K562 (cell line): ENCODE measurements at regions not wholly inside any gene's neighbourhood (a gene's known extent, or its start where the extent isn't known, plus 50 kb on each side); places are given as distances from the start of the nearest gene placed in this dataset.

ENCODE experiments used
- ATAC-seq: fragments of 200-7000 bp; cut with Tn5 transposase; 3 replicates; pipeline ENCODE4 v1.9.1; 2020; ENCODE audit warnings: moderate library complexity
- BruUV-seq: library from RNA; stranded (reverse); fragments of 400-500 nt; replicated peaks from 2 replicates; lab custom pipeline; 2021; lab: Mats Ljungman, UMichigan
- CTCF ChIA-PET: fragments of 300-600 bp; formaldehyde crosslinking; extraction: SDS; loops from one replicate; lab custom pipeline; 2021; ENCODE audit warnings: low intra/inter-chr PET ratio; lab: Yijun Ruan, JAX
- POLR2A ChIA-PET: fragments of 300-600, 350-650 bp; sonication (Branson Sonifier 250); formaldehyde crosslinking; extraction: SDS; loops from one replicate; lab custom pipeline; 2021; ENCODE audit warnings: antibody characterized with exemption, inconsistent platforms; lab: Yijun Ruan, JAX
- DNase-seq, 4 experiments: peaks; one replicate each; pipeline versions ENCODE4 v3.0.0 to v3.0.0-alpha.2; 2011 to 2018; ENCODE audit warnings: low spot score in 3 of 4, mixed read lengths in 3 of 4; ENCODE audit errors: extremely low read depth in 1 of 4
- FAIRE-seq: peaks from 2 replicates; lab custom pipeline; 2011; peaks lifted over from hg19 to GRCh38; lab: Jason Lieb, UNC
- H2AFZ ChIP-seq: 2 replicates; pipeline ENCODE4 v1.6.0; 2011; ENCODE audit warnings: low read depth, low read length, control low read depth, inconsistent platforms
- H3K27ac ChIP-seq: fragments of 200-600 bp; 3 replicates; pipeline ENCODE4 v1.8.0; 2011; ENCODE audit warnings: low read depth, mild to moderate bottlenecking, control low read depth, inconsistent platforms, low read length, moderate library complexity, mixed read lengths; ENCODE audit errors: extremely low read depth
- H3K27me3 ChIP-seq, 2 experiments: fragments of 300-600 bp in 1 of 2; 2 replicates in 1 of 2; 3 replicates in 1 of 2; pipeline versions ENCODE4 v1.6.0 to v1.8.0; 2011; ENCODE audit warnings: inconsistent platforms in 2 of 2, low read length in 2 of 2, mild to moderate bottlenecking in 1 of 2, mixed read lengths in 1 of 2, moderate library complexity in 1 of 2; ENCODE audit not compliant: control insufficient read depth in 2 of 2, insufficient read depth in 2 of 2
- H3K36me3 ChIP-seq: fragments of 300-600 bp; 3 replicates; pipeline ENCODE4 v1.8.0; 2011; ENCODE audit warnings: mild to moderate bottlenecking, low read length, inconsistent platforms; ENCODE audit not compliant: control insufficient read depth, insufficient read depth
- H3K4me1 ChIP-seq, 2 experiments: fragments of 200-600 bp in 1 of 2; replicated peaks in 1 of 2; 2 replicates in 1 of 2; 3 replicates in 1 of 2; pipeline versions ENCODE4 v1.5.1 to v1.8.0; 2011; ENCODE audit warnings: inconsistent platforms in 2 of 2, low read length in 2 of 2, mild to moderate bottlenecking in 1 of 2, mixed read lengths in 1 of 2, moderate library complexity in 1 of 2; ENCODE audit not compliant: control insufficient read depth in 2 of 2, insufficient read depth in 2 of 2
- H3K4me2 ChIP-seq: 2 replicates; pipeline ENCODE4 v1.6.1; 2011; ENCODE audit warnings: low read length, control low read depth, inconsistent platforms, mixed read lengths; ENCODE audit not compliant: insufficient read depth
- H3K4me3 ChIP-seq: fragments of 200-600 bp; sonication (generic), shearing (Covaris generic); 2 replicates; pipeline ENCODE4 v1.5.1; 2016; ENCODE audit warnings: control low read depth, inconsistent platforms
- H3K79me2 ChIP-seq: fragments of 200-600 bp; 3 replicates; pipeline ENCODE4 v1.8.0; 2011; ENCODE audit warnings: low read length, inconsistent platforms; ENCODE audit not compliant: control insufficient read depth, insufficient read depth
- H3K9ac ChIP-seq, 2 experiments: 2 replicates each; pipeline versions ENCODE4 v1.6.0 to v1.6.1; 2011; ENCODE audit warnings: low read depth in 2 of 2, low read length in 2 of 2, control low read depth in 1 of 2, inconsistent platforms in 1 of 2, mild to moderate bottlenecking in 1 of 2, mixed read lengths in 1 of 2; ENCODE audit not compliant: insufficient read depth in 1 of 2
- H3K9me1 ChIP-seq: one replicate; pipeline ENCODE4 v1.6.0; 2011; ENCODE audit warnings: inconsistent platforms, mild to moderate bottlenecking, low read length, moderate library complexity; ENCODE audit not compliant: control insufficient read depth, insufficient read depth
- H3K9me3 ChIP-seq: replicated peaks from 2 replicates; pipeline ENCODE4 v1.5.1; 2011; ENCODE audit warnings: low read depth, low read length, inconsistent platforms; ENCODE audit not compliant: control insufficient read depth, insufficient read depth
- H4K20me1 ChIP-seq: replicated peaks from 2 replicates; pipeline ENCODE4 v1.6.1; 2011; ENCODE audit warnings: low read length, inconsistent platforms, mixed read lengths; ENCODE audit not compliant: control insufficient read depth, insufficient read depth
- CBFA2T2 ChIP-seq: fragments of 450-650 bp; conservative IDR thresholded peaks from 2 replicates; pipeline ENCODE4 v1.6.1; 2017; ENCODE audit warnings: mild to moderate bottlenecking
- CBFB ChIP-seq: sonication (generic); formaldehyde crosslinking; IDR thresholded peaks from 2 replicates; pipeline ENCODE4 v1.4.0; 2020; ENCODE audit warnings: mild to moderate bottlenecking, missing genetic modification reagents
- CREBBP ChIP-seq: IDR thresholded peaks from one replicate; pipeline ENCODE4 v1.6.1; 2012; ENCODE audit warnings: low read depth, mild to moderate bottlenecking, control low read depth, inconsistent platforms, low read length
- GABPB1 ChIP-seq: sonication (generic); formaldehyde crosslinking; IDR thresholded peaks from 2 replicates; pipeline ENCODE4 v1.8.0; 2022; ENCODE audit warnings: mild to moderate bottlenecking, missing genetic modification reagents
- KDM1A ChIP-seq, 2 experiments: fragments of 450-650 bp; IDR thresholded peaks; 2 replicates each; pipeline ENCODE4 v1.6.1; 2016; ENCODE audit warnings: mild to moderate bottlenecking in 2 of 2
- KDM4B ChIP-seq, 2 experiments: fragments of 450-650 bp in 1 of 2; sonication (generic) in 1 of 2; IDR thresholded peaks; 2 replicates each; pipeline ENCODE4 v1.6.1; 2016 to 2017; ENCODE audit warnings: borderline replicate concordance in 2 of 2, antibody characterized with exemption in 1 of 2, low read depth in 1 of 2, mild to moderate bottlenecking in 1 of 2
- PCBP2 ChIP-seq: fragments of 200-400 bp; formaldehyde crosslinking; IDR thresholded peaks from 2 replicates; pipeline ENCODE4 v1.6.1; 2018; ENCODE audit warnings: low read length, low read depth, mild to moderate bottlenecking, moderate library complexity; ENCODE audit not compliant: poor library complexity, severe bottlenecking
- PRMT5 ChIP-seq: sonication (generic); formaldehyde crosslinking; IDR thresholded peaks from 2 replicates; pipeline ENCODE4 v1.5.0; 2020; ENCODE audit warnings: missing genetic modification reagents
- RBM15 ChIP-seq: fragments of 200-400 bp; formaldehyde crosslinking; IDR thresholded peaks from 2 replicates; pipeline ENCODE4 v1.6.1; 2018; ENCODE audit warnings: mild to moderate bottlenecking, low read length, moderate library complexity; ENCODE audit not compliant: insufficient read depth
- RBM22 ChIP-seq: fragments of 200-400 bp; formaldehyde crosslinking; IDR thresholded peaks from 2 replicates; pipeline ENCODE4 v1.6.1; 2018; ENCODE audit warnings: low read length, low read depth; ENCODE audit not compliant: poor library complexity, severe bottlenecking
- RBM39 ChIP-seq: fragments of 200-400 bp; formaldehyde crosslinking; optimal IDR thresholded peaks from 2 replicates; pipeline ENCODE3; 2018; ENCODE audit warnings: low read depth, low read length
- ZNF316 ChIP-seq: fragments of 450-650 bp; IDR thresholded peaks from 2 replicates; pipeline ENCODE4 v1.6.1; 2016
- WGBS: fragments of 100-300 bp; shearing (Covaris generic); methylation state at CpG from one replicate; pipeline ENCODE4 v1.1.6; 2016; ENCODE audit warnings: low coverage, mixed read lengths; ENCODE audit not compliant: insufficient coverage; ENCODE audit errors: missing lambda C conversion rate; 5-methylcytosine and 5-hydroxymethylcytosine counted together
- in situ Hi-C: fragments of 300-500 bp; cut with MboI; formaldehyde crosslinking; loops from 4 replicates; pipeline ENCODE4 v1.15.0; 2018; ENCODE audit warnings: inconsistent platforms, mixed read lengths
- intact Hi-C: fragments of 100-400 bp; cut with micrococcal nuclease; formaldehyde crosslinking; loops from 2 replicates; pipeline ENCODE4 v1.14.2; 2022
- TF ChIP-seq, protein P1 (sequence below): fragments of 250-450 bp; sonication (Bioruptor Pico); IDR thresholded peaks from 2 replicates; pipeline ENCODE4 v1.4.0; 2020; ENCODE audit warnings: mild to moderate bottlenecking
- TF ChIP-seq, protein P2 (sequence below): fragments of 450-650 bp; IDR thresholded peaks from 2 replicates; pipeline ENCODE4 v1.6.1; 2016; ENCODE audit warnings: mild to moderate bottlenecking

DNA sequence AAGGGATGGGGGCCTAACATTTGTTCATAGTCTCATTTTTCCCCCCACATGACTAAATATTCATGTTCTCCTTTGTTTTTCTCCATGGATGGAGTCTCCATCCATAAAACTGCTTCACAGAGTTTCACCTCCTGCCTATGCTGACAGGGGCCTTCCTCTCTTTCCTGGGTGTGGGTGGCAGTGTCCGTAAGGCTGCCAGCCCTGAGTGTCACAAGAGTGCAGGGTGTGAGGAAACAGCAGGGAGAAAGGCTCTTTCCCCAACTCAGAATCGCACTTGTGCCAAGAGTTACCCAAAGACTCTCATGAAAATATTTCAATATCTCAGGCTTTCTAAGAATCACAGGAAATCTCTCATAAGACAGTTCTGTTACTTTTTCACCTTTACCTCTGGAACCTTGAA, 346.2 kb upstream of the MMS22L start:
- TF ChIP-seq RBM22: no peak
- TF ChIP-seq, protein P1, sequence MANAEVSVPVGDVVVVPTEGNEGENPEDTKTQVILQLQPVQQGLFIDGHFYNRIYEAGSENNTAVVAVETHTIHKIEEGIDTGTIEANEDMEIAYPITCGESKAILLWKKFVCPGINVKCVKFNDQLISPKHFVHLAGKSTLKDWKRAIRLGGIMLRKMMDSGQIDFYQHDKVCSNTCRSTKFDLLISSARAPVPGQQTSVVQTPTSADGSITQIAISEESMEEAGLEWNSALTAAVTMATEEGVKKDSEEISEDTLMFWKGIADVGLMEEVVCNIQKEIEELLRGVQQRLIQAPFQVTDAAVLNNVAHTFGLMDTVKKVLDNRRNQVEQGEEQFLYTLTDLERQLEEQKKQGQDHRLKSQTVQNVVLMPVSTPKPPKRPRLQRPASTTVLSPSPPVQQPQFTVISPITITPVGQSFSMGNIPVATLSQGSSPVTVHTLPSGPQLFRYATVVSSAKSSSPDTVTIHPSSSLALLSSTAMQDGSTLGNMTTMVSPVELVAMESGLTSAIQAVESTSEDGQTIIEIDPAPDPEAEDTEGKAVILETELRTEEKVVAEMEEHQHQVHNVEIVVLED (CRISPR knock-in tag): no peak
- TF ChIP-seq ZNF316: no peak
- TF ChIP-seq RBM39: no peak
- no peak for TF ChIP-seq KDM4B (IDR thresholded peaks at IDR 0.05; ENCODE audit: borderline replicate concordance in 2 of 2, low read depth in 1 of 2)
- no peak for TF ChIP-seq CBFA2T2
- no peak for TF ChIP-seq PRMT5 (CRISPR knock-in tag)
- TF ChIP-seq, protein P2, sequence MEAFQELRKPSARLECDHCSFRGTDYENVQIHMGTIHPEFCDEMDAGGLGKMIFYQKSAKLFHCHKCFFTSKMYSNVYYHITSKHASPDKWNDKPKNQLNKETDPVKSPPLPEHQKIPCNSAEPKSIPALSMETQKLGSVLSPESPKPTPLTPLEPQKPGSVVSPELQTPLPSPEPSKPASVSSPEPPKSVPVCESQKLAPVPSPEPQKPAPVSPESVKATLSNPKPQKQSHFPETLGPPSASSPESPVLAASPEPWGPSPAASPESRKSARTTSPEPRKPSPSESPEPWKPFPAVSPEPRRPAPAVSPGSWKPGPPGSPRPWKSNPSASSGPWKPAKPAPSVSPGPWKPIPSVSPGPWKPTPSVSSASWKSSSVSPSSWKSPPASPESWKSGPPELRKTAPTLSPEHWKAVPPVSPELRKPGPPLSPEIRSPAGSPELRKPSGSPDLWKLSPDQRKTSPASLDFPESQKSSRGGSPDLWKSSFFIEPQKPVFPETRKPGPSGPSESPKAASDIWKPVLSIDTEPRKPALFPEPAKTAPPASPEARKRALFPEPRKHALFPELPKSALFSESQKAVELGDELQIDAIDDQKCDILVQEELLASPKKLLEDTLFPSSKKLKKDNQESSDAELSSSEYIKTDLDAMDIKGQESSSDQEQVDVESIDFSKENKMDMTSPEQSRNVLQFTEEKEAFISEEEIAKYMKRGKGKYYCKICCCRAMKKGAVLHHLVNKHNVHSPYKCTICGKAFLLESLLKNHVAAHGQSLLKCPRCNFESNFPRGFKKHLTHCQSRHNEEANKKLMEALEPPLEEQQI: no peak
- no peak for TF ChIP-seq CBFB (CRISPR knock-in tag)
- TF ChIP-seq RBM15: no peak
- no peak for TF ChIP-seq PCBP2
- TF ChIP-seq KDM1A (IDR thresholded peaks at IDR 0.05): no peak
- no peak for TF ChIP-seq CREBBP
- TF ChIP-seq GABPB1 (CRISPR knock-in tag): no peak

More for the DNA sequence above, 346.2 kb upstream of the MMS22L start:
- Histone ChIP-seq H3K79me2 (no peaks in the 10 kb centered on the region), H3K4me3 (no peak overlapping the region), H3K4me1 (no peaks in the 10 kb centered on the region), H4K20me1 (no peaks in the 10 kb centered on the region), H3K9ac (no peak overlapping the region), H3K27ac (no peak overlapping the region), H3K4me2 (no peak overlapping the region), H3K9me3 (no peaks in the 10 kb centered on the region), H3K9me1 (no peaks in the 10 kb centered on the region), H2AFZ (no peak overlapping the region), H3K27me3 (no peaks in the 10 kb centered on the region), H3K36me3 (no peaks in the 10 kb centered on the region)
- no peak for FAIRE-seq
- POLR2A ChIA-PET: no interaction called here
- intact Hi-C loops: no loop called here
- BruUV-seq: no TSS peak
- in situ Hi-C loops: no loop called here
- no peak for ATAC-seq
- CTCF ChIA-PET: no interaction called here
- WGBS: 0% methylated on average over 2 of the region's 2 CpGs
- no peak for DNase-seq
